ENCODE measurements at regions not wholly inside any gene's neighbourhood (a gene's known extent, or its start where the extent isn't known, plus 50 kb on each side); places are given as distances from the start of the nearest gene placed in this dataset.
"Not testable (repeated sequence)": the region's sequence is repeated elsewhere in the genome, so short reads cannot be mapped to it uniquely, and the experiment has no call there.

GRCh38 chr15:98085003-98085639 is 124.6 kb downstream of the ARRDC4 start:
- no peak for DNase-seq (ENCODE audit: low read depth, low spot score)

GRCh38 chr15:98088307-98088945 is 127.9 kb downstream of the ARRDC4 start:
- not testable (repeated sequence) for H3K27ac ChIP-seq

More at GRCh38 chr15:98085003-98085639, 124.6 kb downstream of the ARRDC4 start:
- no peak overlapping the region for H3K27ac ChIP-seq

GRCh38 chr15:98089352-98089751 is 128.8 kb downstream of the ARRDC4 start:
- not testable (repeated sequence) for DNase-seq (ENCODE audit: low read depth, low spot score); H3K27ac ChIP-seq

More at GRCh38 chr15:98088307-98088945, 127.9 kb downstream of the ARRDC4 start:
- not testable (repeated sequence) for DNase-seq (ENCODE audit: low read depth, low spot score)

GRCh38 chr15:98097986-98098385 is 137.5 kb downstream of the ARRDC4 start:
- not testable (repeated sequence) for DNase-seq (ENCODE audit: low read depth, low spot score); H3K27ac ChIP-seq

- not testable (repeated sequence) for DNase-seq (ENCODE audit: low read depth, low spot score); H3K27ac ChIP-seq
Observed at GRCh38 chr15:98100606-98101005, 140.1 kb downstream of the ARRDC4 start.

- DNase-seq (ENCODE audit: low read depth, low spot score): no peak
- H3K27ac ChIP-seq: no peak overlapping the region
Observed at GRCh38 chr15:98103570-98103969, 143.1 kb downstream of the ARRDC4 start.

- not testable (repeated sequence) for DNase-seq (ENCODE audit: low read depth, low spot score); H3K27ac ChIP-seq
Observed at GRCh38 chr15:98104386-98105151, 144.1 kb downstream of the ARRDC4 start.

GRCh38 chr15:98106615-98107194 is 146.2 kb downstream of the ARRDC4 start:
- DNase-seq (ENCODE audit: low read depth, low spot score); H3K27ac ChIP-seq: not testable (repeated sequence)

- H3K27ac ChIP-seq: no peak overlapping the region
- no peak for DNase-seq (ENCODE audit: low read depth, low spot score)
Observed at GRCh38 chr15:98111806-98112205, 151.3 kb downstream of the ARRDC4 start.

GRCh38 chr15:98113327-98113726 is 152.8 kb downstream of the ARRDC4 start:
- no peak overlapping the region for H3K27ac ChIP-seq
- no peak for DNase-seq (ENCODE audit: low read depth, low spot score)

- peak; percentile 8 for DNase-seq (ENCODE audit: low read depth, low spot score)
- no peak overlapping the region for H3K27ac ChIP-seq
Observed at GRCh38 chr15:98120561-98120960, 160.1 kb downstream of the ARRDC4 start.

- DNase-seq (ENCODE audit: low read depth, low spot score): no peak
- no peak overlapping the region for H3K27ac ChIP-seq
Observed at GRCh38 chr15:98121536-98121935, 161.0 kb downstream of the ARRDC4 start.

- no peak for DNase-seq (ENCODE audit: low read depth, low spot score)
- no peak overlapping the region for H3K27ac ChIP-seq
Observed at GRCh38 chr15:98121957-98122356, 161.5 kb downstream of the ARRDC4 start.

- peak; percentile 8 for DNase-seq (ENCODE audit: low read depth, low spot score)
- peak overlapping the region; percentile 68 for H3K27ac ChIP-seq
Observed at GRCh38 chr15:98123297-98123696, 162.8 kb downstream of the ARRDC4 start.

- H3K27ac ChIP-seq: peak overlapping the region; percentile 68
- DNase-seq (ENCODE audit: low read depth, low spot score): peak; percentile 29
Observed at GRCh38 chr15:98123834-98124233, 163.3 kb downstream of the ARRDC4 start.

GRCh38 chr15:98124581-98124980 is 164.1 kb downstream of the ARRDC4 start:
- no peak for DNase-seq (ENCODE audit: low read depth, low spot score)

GRCh38 chr15:98126326-98127085 is 166.0 kb downstream of the ARRDC4 start:
- DNase-seq (ENCODE audit: low read depth, low spot score): no peak
- H3K27ac ChIP-seq: peak overlapping the region; percentile 35

More at GRCh38 chr15:98124581-98124980, 164.1 kb downstream of the ARRDC4 start:
- H3K27ac ChIP-seq: peak overlapping the region; percentile 68

GRCh38 chr15:98127586-98127985 is 167.1 kb downstream of the ARRDC4 start:
- H3K27ac ChIP-seq: no peak overlapping the region
- no peak for DNase-seq (ENCODE audit: low read depth, low spot score)

- no peak for DNase-seq (ENCODE audit: low read depth, low spot score)
Observed at GRCh38 chr15:98131924-98132323, 171.4 kb downstream of the ARRDC4 start.

GRCh38 chr15:98134905-98135304 is 174.4 kb downstream of the ARRDC4 start:
- no peak overlapping the region for H3K27ac ChIP-seq
- DNase-seq (ENCODE audit: low read depth, low spot score): no peak

More at GRCh38 chr15:98131924-98132323, 171.4 kb downstream of the ARRDC4 start:
- H3K27ac ChIP-seq: no peak overlapping the region
